HG02870 (cell line): ENCODE measurements at regions not wholly inside any gene's neighbourhood (a gene's known extent, or its start where the extent isn't known, plus 50 kb on each side); places are given as distances from the start of the nearest gene placed in this dataset.

ENCODE experiments used
- ATAC-seq: cut with Tn5 transposase; IDR thresholded peaks from one replicate; pipeline ENCODE4 v1.9.1; 2021; ENCODE audit warnings: mild to moderate bottlenecking, moderate library complexity; ENCODE audit not compliant: unreplicated experiment

GRCh38 chr16:64422259-64422658, 699.6 kb downstream of the CDH11 start:
- ATAC-seq: no peak

GRCh38 chr16:64421515-64421914, 700.3 kb downstream of the CDH11 start:
- no peak for ATAC-seq

GRCh38 chr16:64419832-64420231, 702.0 kb downstream of the CDH11 start:
- ATAC-seq: no peak

- ATAC-seq: no peak
Observed at GRCh38 chr16:64417711-64418227, 704.1 kb downstream of the CDH11 start.

DNA sequence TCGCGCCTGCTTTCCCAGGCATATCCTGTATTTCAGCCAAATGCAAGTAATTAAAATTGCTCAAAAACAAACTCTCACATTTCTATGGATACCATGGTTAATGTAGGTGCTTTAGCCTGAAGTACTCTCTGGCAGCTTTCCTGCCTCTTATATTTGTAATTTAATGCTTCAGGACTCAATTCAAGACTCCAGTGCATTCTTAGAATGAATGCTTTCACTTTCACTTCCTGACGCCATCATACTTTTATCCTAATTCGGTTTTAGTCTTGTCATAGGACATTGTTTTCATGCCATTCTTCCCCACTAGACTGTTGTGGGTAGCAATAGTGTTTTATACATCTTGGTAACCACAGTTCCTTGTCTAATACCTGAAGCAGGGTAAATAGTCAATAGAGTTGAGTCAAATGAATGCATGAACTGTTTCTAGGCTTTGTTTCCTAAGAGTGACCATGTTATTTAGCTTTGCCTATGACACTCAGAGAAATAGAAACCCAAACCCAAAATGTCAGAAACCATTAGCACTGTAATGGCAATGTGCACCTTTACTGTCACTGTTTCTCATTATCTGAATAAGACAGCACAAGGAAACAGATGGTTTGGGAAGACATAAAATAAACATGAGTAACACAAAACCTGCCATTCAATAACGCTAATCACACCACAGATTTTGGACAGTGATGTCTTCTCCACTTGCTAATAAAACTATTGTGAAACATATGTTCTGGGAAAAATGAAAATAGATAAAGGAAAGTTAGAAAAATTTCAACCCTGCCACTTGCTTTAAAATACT, 705.5 kb downstream of the CDH11 start:
- ATAC-seq: peak; percentile 67

GRCh38 chr16:64412578-64413280, 709.1 kb downstream of the CDH11 start:
- ATAC-seq: no peak

- ATAC-seq: no peak
Observed at GRCh38 chr16:64410306-64410705, 711.6 kb downstream of the CDH11 start.

GRCh38 chr16:64409783-64410210, 712.1 kb downstream of the CDH11 start:
- ATAC-seq: no peak

DNA sequence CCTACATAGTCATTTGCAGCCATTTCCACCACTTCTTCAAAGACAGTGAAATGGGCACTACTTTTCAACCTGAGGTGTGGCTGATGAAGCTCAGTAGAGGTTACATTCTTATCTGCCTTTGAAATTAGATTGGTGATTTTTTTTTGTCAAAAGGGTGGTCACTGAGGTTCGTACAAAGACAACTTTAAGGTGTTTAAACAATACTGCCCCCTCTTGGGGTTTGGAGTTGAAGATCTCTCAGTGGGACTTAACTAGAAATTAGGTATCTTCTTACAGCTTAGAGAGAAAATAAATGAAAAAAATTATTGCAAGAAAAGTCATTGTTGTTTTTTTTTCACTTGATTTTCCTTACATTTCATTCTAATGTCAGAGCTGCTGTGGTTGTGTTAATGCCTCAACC, 713.2 kb downstream of the CDH11 start:
- no peak for ATAC-seq

- no peak for ATAC-seq
Observed at GRCh38 chr16:64406770-64407181, 715.1 kb downstream of the CDH11 start.

DNA sequence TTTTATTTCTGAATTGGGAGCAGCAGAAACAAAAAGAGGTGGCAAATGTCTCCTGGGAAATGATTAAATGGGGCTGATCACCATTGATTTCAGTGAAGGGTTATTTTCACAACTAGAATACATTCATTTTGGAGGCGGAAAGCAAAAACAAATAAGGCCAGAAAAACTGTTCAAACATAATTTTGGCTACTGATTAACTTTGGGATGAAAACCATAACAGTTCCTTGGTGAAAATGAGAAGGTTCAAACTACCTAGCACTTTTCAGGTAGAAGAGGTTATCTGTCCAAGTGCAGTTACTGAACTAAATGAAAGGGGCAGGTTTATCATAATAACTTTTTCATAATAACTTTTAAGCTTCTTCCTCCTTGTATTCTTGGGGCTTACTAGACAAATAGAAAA, 718.5 kb downstream of the CDH11 start:
- ATAC-seq: no peak

DNA sequence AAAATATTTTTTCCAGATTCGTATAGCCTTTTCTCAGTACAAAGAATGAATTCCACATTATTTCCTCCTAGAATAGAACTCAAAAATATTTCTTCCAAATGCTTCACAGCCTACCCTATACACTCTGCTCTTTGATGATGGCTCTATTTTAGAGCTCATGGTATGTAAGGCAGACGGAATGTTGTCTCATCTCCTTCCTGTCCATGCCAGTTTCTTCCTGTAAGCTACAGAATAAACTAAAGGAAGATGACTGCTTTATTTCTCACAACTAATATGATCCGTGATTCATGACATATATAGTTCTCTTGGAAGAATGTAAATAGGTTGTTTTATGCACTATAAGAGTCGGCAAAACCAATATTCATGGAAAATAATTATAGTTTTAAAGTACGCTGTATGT, 723.1 kb downstream of the CDH11 start:
- no peak for ATAC-seq

DNA sequence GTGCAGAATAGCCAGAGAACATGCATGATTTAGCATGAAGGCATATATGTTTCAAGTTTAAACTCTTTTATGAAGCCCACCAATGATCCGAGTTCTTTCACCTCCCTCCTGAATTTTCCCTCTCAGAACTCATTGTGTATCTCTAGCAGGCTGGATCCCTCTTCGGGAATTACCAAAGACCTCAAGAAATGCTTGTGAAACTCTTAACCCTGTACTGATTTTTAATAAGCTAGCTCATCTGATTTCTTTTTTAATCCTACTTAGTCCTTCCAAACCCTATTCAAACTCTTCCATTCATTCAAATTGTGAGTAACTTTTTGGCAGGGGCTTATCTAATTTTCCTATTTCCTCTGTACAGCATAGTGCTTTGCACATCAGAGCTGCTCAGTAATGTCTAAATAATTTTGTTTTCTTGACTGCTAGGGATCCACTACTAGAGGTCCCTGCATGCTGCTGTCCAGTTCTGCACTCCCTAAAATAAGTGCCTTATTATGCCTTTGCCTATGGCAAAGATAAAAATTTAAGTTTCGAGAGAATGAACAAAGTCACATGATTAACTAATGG, 723.8 kb downstream of the CDH11 start:
- no peak for ATAC-seq

GRCh38 chr16:64397042-64397441, 724.8 kb downstream of the CDH11 start:
- ATAC-seq: no peak

DNA sequence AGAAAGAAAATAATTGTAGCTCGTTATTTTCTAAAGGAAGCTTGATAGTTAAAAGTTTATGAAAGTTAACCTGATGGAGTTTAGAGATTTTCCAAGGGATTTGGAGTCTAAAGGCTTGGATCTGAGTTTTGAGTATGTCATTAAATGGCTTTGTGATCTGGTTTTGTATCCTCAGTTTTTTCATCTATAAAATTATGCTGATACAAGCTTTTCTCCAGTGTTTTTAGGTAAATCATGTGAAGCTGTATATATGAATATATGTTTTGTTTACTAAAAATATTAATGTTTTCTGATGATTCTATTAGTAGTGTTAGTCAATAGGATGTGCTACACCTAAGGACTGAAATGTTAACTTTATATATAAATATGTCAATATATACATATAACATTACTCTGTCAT, 727.8 kb downstream of the CDH11 start:
- ATAC-seq: no peak

DNA sequence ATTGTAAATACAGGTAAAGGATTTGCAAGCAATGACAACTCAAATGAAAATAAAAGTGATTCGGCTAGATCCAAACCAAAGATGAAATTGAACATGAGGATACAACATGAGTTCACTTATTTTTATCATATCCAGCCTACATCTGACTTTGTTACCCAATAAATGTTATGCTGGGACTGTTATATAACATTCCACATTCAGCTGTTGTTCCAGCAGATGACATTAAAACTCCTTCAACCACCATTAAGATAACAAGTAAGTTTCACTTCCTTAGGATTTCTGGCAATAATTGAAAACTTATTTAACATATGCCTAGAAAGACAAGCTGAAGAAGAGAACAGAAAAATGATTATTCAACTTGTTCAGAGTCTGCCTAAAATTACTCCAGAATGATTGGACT, 729.4 kb downstream of the CDH11 start:
- no peak for ATAC-seq

GRCh38 chr16:64391063-64391600, 730.7 kb downstream of the CDH11 start:
- no peak for ATAC-seq

- ATAC-seq: no peak
Observed at GRCh38 chr16:64390102-64390501, 731.8 kb downstream of the CDH11 start.

DNA sequence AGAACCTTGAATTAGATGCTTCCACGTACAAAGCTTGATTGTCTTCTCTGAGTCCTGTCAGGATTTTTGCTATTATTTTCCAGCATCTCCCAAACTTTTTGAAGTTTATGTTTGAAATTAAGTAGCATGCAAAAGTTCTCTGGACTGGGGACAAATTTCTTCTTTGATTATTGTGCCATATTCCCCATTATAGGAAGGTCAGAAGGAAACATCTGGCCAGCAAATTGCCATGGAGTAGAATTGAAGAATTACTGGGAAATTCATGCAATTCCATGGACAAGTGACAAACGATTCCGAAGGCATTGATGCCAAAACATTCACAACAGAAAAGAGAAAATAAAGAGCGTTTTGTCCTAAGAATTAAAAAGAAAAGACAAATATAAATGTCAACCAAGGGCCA, 737.2 kb downstream of the CDH11 start:
- no peak for ATAC-seq

GRCh38 chr16:64381979-64382378, 739.9 kb downstream of the CDH11 start:
- ATAC-seq: no peak

DNA sequence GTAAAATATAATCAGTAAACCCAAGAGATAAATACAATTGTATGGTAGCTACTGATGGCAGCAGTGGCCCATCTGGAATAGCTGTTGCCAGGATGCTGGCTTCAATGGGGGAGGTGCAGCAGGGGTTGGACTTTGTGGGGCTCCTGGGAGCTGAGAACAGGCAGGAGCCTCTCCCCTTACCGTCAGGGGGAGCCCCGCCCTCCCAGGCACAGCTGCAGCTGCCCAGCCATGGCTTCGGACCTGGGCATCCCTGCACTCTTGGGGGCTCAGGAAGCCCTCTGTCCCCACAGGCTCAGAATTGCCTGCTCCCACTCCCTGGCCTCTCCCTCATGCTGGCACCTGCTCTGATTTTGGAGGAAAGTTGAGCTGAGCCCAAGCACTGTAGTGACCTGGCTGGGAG, 741.1 kb downstream of the CDH11 start:
- no peak for ATAC-seq
